Urinary bladder (tissue), 3 donors: ENCODE measurements at regions not wholly inside any gene's neighbourhood (a gene's known extent, or its start where the extent isn't known, plus 50 kb on each side); places are given as distances from the start of the nearest gene placed in this dataset.

Source experiments
- DNase-seq: peaks from one replicate; pipeline ENCODE4 v3.0.0-alpha.2; 2015; ENCODE audit errors: extremely low spot score
- H3K27ac ChIP-seq: one replicate; pipeline ENCODE4 v1.5.1; 2013; ENCODE audit warnings: low read depth, mild to moderate bottlenecking, moderate library complexity
- H3K36me3 ChIP-seq: one replicate; pipeline ENCODE4 v1.6.1; 2013; ENCODE audit warnings: mild to moderate bottlenecking, moderate library complexity; ENCODE audit not compliant: insufficient read depth
- H3K4me1 ChIP-seq: one replicate; pipeline ENCODE4 v1.6.1; 2013; ENCODE audit warnings: mild to moderate bottlenecking, moderate library complexity; ENCODE audit not compliant: insufficient read depth
- H3K4me3 ChIP-seq: one replicate; pipeline ENCODE4 v1.5.1; 2013; ENCODE audit warnings: low read depth, low read length
- WGBS: extraction: QIAGEN DNeasy Blood & Tissue Kit; methylation state at CpG from one replicate; pipeline ENCODE4 v1.1.7; 2013; 5-methylcytosine and 5-hydroxymethylcytosine counted together
- donor health status: healthy with polysubstance abuse.
- donor health status: healthy.

GRCh38 chr5:123269436-123269835 is 153.8 kb downstream of the CEP120 start:
- no peaks in the 10 kb centered on the region for H3K36me3 ChIP-seq
- H3K4me3 ChIP-seq: no peak overlapping the region
- DNase-seq: no peak
- WGBS: 87% methylated on average over 4 of the region's 4 CpGs
- H3K4me1 ChIP-seq: no peaks in the 10 kb centered on the region
- no peak overlapping the region for H3K27ac ChIP-seq

- H3K4me3 ChIP-seq: no peak overlapping the region
- no peak for DNase-seq
- no peak overlapping the region for H3K27ac ChIP-seq
- H3K4me1 ChIP-seq: no peaks in the 10 kb centered on the region
- no peaks in the 10 kb centered on the region for H3K36me3 ChIP-seq
These were observed 156.8 kb downstream of the CEP120 start for GRCh38 chr5:123266365-123266764.

- Histone ChIP-seq H3K27ac (peak overlapping the region; percentile 2), H3K4me3 (no peak overlapping the region), H3K4me1 (no peaks in the 10 kb centered on the region), H3K36me3 (no peaks in the 10 kb centered on the region)
- WGBS: 79% methylated on average over 2 of the region's 2 CpGs
- DNase-seq: no peak
These were observed 157.7 kb downstream of the CEP120 start for GRCh38 chr5:123265551-123265950.

GRCh38 chr5:123264394-123264793 is 158.8 kb downstream of the CEP120 start:
- H3K4me3 ChIP-seq: no peak overlapping the region
- 45% methylated on average over 2 of the region's 2 CpGs for WGBS
- no peaks in the 10 kb centered on the region for H3K4me1 ChIP-seq
- DNase-seq: no peak
- no peaks in the 10 kb centered on the region for H3K36me3 ChIP-seq
- no peak overlapping the region for H3K27ac ChIP-seq

- H3K27ac ChIP-seq: no peak overlapping the region
- WGBS: 86% methylated on average over 2 of the region's 2 CpGs
- no peaks in the 10 kb centered on the region for H3K36me3 ChIP-seq
- H3K4me3 ChIP-seq: no peak overlapping the region
- DNase-seq: no peak
- no peaks in the 10 kb centered on the region for H3K4me1 ChIP-seq
These were observed 159.3 kb downstream of the CEP120 start for GRCh38 chr5:123263859-123264258.

- Histone ChIP-seq H3K36me3 (no peaks in the 10 kb centered on the region), H3K27ac (no peak overlapping the region), H3K4me3 (no peak overlapping the region), H3K4me1 (no peaks in the 10 kb centered on the region)
- WGBS: 31% methylated on average over 7 of the region's 7 CpGs
- DNase-seq: no peak
These were observed 160.9 kb downstream of the CEP120 start for GRCh38 chr5:123262216-123262823.

- no peak overlapping the region for H3K4me3 ChIP-seq
- WGBS: 77% methylated on average over 1 of the region's 1 CpG
- DNase-seq: no peak
- no peaks in the 10 kb centered on the region for H3K36me3 ChIP-seq
- no peak overlapping the region for H3K27ac ChIP-seq
- H3K4me1 ChIP-seq: no peaks in the 10 kb centered on the region
These were observed 161.5 kb downstream of the CEP120 start for GRCh38 chr5:123261752-123262151.

- no peak for DNase-seq
- Histone ChIP-seq H3K4me3 (no peak overlapping the region), H3K27ac (no peak overlapping the region), H3K4me1 (no peaks in the 10 kb centered on the region), H3K36me3 (no peaks in the 10 kb centered on the region)
- 50% methylated on average over 2 of the region's 2 CpGs for WGBS
These were observed 160.4 kb downstream of the PRDM6 start for GRCh38 chr5:123249446-123249845.

- H3K4me3 ChIP-seq: no peak overlapping the region
- WGBS: 59% methylated on average over 1 of the region's 1 CpG
- no peaks in the 10 kb centered on the region for H3K36me3 ChIP-seq
- H3K27ac ChIP-seq: no peak overlapping the region
- DNase-seq: no peak
- H3K4me1 ChIP-seq: no peaks in the 10 kb centered on the region
These were observed 156.6 kb downstream of the PRDM6 start for GRCh38 chr5:123245689-123246088.

- Histone ChIP-seq H3K4me3 (no peak overlapping the region), H3K36me3 (no peaks in the 10 kb centered on the region), H3K4me1 (no peaks in the 10 kb centered on the region), H3K27ac (no peak overlapping the region)
- 65% methylated on average over 2 of the region's 2 CpGs for WGBS
- no peak for DNase-seq
These were observed 155.4 kb downstream of the PRDM6 start for GRCh38 chr5:123244458-123244857.
